ENCODE measurements at regions not wholly inside any gene's neighbourhood (a gene's known extent, or its start where the extent isn't known, plus 50 kb on each side); places are given as distances from the start of the nearest gene placed in this dataset.
"Not testable (repeated sequence)": the region's sequence is repeated elsewhere in the genome, so short reads cannot be mapped to it uniquely, and the experiment has no call there.

DNA sequence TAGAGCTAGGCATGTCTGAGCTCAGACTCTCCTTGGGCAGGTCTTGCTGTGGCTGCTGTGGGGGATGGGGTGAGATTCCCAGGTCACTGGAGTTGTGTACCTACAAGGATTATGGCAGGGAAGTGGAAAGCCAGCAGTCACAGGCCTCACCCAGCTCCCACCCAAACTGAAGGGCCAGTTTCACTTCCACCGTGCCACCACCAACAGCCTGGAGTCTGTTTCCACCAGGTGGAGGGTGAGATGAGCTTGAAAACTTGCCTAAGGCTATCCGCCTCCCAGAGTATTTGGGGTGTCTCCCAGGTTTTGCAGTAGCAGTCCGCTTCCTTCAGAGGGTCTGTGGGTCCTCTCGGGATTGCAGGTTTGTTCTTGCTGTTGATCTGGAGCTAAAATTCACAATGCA lies 327.7 kb downstream of the PTPRC start:
- in situ Hi-C loops (cut with MboI; ENCODE audit: low sequenced_read_pairs): no loop called here

DNA sequence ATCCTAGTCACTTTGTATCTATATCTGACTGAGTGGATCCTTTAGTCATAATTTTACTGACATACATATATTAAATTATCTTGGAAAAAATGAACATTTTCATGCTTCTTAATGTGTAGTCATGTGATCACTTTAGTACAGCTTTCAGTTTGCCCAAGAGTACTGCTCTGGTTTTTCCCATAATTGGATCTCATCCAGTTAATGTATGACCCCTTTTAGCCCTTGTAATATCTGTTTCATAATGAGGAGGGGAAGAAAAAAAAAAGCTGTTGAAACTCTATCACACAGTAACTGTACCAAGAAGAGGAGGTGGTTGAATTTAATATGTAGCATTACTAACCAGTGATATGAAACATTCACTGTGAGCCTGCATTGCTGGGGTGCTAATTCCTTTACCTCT lies 328.7 kb downstream of the PTPRC start:
- in situ Hi-C loops (cut with MboI; ENCODE audit: low sequenced_read_pairs): no loop called here

DNA sequence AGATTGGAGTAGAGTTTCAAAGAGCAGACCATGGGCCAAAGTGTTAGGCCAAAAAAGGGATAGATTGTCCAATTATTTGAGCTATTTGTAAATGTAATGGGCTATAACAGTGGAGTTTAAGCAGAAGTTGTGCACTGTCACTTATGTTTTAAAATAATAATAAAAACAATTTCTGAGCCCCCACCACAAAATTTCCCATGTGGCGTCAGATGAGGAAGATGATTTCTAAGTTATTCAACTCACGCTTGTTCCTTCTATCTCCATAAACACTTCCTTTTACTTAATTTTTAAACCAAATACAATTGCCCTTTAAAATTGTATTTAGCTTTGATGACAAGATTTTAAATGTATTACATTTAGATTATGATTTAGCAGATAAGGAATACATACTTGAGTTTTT lies 330.0 kb downstream of the PTPRC start:
- in situ Hi-C loops (cut with MboI; ENCODE audit: low sequenced_read_pairs): no loop called here

DNA sequence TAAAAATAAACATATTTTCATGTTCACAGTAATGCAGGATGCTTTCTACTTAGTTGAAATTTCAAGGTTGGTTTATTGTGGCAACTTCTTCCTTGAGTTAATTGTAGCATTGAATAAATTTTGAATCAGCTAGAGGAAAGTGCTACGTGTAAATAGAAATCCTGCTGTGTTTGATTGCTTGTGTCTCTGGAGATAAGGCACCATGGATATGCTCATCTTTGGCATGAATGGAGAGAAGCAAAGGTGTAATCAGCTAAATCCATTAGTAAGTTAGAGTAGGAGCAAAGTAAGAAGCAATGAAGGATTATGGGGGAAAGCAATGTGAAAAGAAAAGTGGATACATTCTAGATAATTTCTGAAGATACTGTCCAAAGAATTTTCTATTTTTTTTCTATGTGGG lies 331.1 kb downstream of the PTPRC start:
- in situ Hi-C loops (cut with MboI; ENCODE audit: low sequenced_read_pairs): no loop called here

DNA sequence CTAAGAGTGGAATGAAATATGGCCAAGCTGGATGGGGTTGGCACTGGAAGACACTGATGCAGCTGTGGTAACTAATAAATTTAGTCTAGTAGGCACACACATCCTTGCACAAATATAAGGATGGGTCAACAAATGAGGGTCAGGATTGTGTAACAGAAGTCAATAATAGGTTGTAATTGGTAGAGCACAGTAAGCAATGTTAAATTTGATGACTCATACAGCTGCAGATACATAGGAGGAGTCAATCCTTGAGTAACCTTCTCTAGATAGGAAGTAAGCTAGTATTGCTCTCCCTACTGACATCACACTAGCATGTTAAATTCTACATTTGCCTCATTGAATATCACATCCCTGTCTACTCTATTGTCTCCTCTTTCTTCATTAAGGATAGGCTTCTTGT lies 332.1 kb downstream of the PTPRC start:
- in situ Hi-C loops (cut with MboI; ENCODE audit: low sequenced_read_pairs): no loop called here

DNA sequence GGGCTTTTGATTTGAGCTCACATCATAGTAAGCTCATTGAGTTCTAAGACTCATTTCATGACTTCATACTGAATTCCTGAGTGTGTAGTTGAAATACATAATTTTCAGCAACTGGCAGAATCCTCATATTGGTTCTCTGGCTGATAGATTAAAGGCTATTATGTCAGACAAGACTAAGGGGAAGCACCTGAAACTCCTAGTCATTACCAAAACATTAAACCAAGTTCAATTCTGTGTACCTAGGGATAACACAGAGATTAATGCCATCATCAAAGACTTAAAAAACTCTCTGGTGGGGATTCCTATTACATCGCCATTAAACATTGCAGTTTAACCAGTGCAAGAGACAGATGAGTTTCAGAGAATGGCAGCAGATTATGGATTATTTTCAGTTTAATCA lies 339.1 kb downstream of the PTPRC start:
- in situ Hi-C loops (cut with MboI; ENCODE audit: low sequenced_read_pairs): no loop called here

DNA sequence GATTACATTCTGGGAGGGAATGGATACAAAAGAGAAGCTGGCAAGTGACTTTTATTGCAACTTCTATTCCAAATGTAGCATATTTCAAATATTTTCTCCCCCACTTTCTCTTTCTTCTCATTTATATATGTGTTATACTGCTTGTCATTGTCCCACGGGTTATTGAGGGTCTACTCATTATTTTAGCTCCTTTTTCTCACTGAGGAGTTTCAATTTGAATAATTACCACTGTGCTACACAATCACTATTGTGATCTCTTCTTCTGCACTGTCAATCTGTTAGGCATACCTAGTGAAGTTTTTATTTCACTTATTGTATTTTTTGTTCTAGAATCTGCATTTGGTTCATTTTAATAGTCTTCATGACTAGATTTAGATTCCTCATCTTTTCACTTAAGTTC lies 339.7 kb downstream of the PTPRC start:
- in situ Hi-C loops (cut with MboI; ENCODE audit: low sequenced_read_pairs): no loop called here

DNA sequence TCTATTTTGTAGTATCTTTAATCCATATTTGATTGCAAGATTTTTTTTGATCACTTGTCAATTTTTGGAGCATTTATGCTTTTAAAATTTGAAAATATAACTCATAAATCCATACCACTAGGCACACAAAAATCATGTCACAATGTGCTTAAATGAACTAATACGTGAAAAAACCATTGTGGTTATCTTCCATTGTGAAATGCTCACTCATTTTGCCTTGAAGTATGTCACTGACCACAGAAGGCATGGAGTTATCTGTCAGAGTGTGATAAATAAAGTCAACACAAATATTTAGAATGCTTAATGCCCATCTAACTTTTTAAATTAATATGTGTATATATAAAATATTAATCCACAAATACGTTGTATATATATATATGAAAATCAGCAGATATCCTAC lies 347.2 kb downstream of the PTPRC start:
- in situ Hi-C loops (cut with MboI; ENCODE audit: low sequenced_read_pairs): no loop called here

DNA sequence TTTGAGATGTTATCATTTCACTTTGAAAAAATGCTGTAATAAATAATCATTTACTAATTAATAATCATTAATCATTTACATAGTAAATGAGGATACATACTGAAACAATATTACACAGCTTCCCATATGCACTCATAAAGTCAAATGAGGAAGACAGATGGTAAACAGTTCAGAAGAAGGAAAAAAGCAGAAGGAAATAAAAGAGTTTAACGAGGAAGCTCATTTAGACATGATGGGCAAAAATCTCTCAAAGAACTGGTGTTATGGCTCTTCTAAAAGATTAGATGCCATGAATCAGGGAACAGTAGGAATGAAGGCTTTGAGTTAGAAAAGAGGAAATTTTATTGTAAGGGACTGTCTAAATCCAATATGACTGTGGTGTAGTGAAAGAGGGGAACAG lies 347.6 kb downstream of the PTPRC start:
- in situ Hi-C loops (cut with MboI; ENCODE audit: low sequenced_read_pairs): no loop called here

DNA sequence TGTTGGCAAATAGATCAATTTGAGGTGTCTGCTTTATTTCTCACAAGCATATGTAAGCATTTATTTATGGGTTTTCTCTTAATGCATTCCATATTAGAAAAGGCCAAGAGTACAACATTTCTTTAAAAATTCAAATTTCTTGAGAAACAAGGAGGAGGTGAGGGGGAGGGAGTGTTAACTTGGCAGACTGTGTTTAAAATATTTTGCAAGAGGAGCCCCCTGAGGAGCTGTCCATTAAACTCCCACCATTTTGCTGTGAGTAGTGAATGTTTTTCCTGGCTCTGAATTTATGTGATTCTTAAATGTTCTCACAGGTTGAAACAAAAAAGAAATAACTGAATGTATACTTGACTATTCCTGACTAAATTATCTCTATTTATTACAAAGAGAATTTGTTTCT lies 363.8 kb downstream of the PTPRC start:
- in situ Hi-C loops (cut with MboI; ENCODE audit: low sequenced_read_pairs): no loop called here

DNA sequence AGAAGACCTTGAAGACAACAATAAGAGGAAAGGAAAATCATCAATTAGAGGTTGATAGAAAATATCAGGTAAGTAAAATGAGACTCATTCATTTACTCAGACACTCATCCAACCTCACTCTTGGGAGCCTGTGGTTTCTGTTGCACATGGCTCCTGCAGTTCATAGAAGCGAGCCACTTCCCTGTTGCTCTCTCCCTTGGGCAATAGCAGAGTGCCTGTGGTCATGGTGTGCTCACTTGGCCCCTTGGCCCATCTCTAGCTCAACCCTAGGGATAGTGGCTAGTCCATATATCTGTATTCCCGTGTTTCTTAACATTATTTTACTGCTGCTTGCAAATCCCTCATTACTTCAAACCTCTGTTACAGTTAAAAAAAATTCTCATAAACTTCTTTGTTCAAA lies 368.6 kb downstream of the PTPRC start:
- in situ Hi-C loops (cut with MboI; ENCODE audit: low sequenced_read_pairs): no loop called here

DNA sequence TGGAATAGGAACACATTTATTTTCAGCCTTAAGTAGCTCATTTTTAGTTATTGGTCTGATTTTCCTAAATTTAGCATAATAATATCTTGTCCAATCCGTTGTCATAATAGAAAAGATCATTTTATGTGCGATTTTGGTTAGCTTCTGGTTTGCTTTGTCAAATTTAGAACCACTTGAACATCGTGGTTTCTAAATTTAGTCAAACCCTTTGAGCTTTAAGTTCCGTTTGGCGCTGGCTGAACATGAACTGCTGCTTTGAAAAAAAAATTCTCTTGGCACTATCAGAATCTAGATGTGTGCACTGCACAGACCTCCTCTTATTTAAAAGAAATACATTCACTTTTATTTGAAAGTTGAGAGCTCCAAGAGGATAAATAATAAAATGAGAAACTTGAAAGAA lies 370.6 kb downstream of the PTPRC start:
- in situ Hi-C loops (cut with MboI; ENCODE audit: low sequenced_read_pairs): no loop called here

DNA sequence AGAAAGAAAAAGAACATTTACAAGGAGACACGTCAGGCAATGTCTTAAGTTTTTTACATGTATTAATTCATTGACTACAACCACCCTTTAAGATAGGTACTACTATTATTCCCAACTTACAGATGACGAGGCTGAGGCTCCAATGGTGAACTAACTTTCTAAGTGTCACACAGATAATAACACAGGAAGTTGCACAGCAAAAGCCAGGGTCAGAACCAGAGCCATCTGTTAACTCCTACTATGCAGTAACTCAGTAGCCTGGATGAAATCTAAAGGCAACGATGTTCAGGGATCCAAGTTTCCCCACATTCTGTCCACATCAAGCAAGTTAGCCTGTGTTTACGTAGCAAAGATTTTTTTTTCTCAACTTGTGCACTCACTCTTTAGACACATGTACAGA lies 371.7 kb downstream of the PTPRC start:
- in situ Hi-C loops (cut with MboI; ENCODE audit: low sequenced_read_pairs): loop anchor here (10.0 kb wide), 1 partner anchor 76 kb away; no protein-coding TSS in a partner anchor

DNA sequence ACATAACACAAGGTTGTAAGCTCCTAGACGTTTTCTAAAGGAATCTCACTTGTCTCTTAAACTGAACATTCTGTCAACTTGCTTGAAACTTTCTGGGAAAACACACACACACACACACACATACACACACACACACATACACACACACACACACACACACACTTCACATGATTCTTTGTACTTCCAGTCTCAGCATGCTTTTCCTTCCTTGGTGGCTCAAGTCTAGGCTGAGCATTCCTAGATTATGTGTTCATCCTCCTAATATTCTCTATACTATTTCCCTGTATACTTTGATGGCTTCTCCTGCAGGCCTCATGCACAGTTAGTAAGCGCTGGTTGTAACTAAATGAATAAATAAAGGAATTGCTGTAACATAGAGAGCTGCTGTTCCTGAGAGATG lies 372.1 kb downstream of the PTPRC start:
- in situ Hi-C loops (cut with MboI; ENCODE audit: low sequenced_read_pairs): loop anchor here (10.0 kb wide), 1 partner anchor 76 kb away; no protein-coding TSS in a partner anchor

DNA sequence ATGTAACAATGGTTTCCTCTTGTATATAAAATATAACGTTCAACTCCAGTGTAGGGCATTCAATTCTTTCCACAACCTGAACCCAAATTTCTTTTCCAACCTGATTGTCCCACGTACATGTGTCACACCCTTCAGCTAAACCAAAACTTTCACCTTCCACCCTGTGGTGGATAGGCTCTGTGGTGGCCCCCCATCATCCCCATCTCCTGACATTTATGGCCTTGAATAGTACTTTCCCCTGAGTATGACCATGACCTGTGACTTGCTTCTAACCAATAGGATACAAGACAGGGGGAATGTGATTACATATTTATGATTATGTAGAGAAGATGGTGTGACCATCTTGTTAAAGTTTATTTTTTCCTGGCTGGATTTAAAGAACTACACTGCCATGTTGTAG lies 377.0 kb downstream of the PTPRC start:
- in situ Hi-C loops (cut with MboI; ENCODE audit: low sequenced_read_pairs): loop anchor here (10.0 kb wide), 1 partner anchor 81 kb away; no protein-coding TSS in a partner anchor

DNA sequence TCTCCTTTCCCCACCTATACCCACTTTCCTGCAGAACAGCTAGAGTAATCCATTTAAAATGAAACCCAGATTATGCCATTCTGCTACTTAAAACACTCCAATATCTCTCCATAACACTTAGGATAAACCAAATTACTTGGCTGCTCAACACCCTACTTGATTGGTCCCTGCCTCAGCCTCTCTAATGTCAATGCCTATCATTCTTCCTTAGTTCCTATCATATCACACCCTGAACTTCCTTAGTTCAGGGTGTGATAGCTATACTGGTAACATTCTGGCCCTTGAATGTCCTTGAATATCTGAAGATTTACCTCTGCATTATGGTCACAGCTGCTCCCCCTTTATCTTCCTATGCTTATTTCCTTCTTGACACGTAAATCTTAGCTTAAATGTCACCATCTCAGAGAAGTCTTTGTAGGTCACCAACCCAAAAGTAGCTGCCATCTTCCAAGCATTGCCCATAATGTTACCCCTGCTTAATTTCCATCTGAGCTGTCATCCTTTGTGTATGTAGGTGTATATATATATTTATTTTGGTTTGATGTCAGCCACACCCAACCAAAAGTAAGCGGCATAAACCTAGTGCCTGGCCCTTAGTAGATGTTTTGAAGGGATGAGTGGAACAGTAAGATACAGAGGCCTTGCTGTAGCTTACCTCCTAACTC lies 379.8 kb downstream of the PTPRC start:
- in situ Hi-C loops (cut with MboI; ENCODE audit: low sequenced_read_pairs): loop anchor here (10.0 kb wide), 1 partner anchor 84 kb away; no protein-coding TSS in a partner anchor

DNA sequence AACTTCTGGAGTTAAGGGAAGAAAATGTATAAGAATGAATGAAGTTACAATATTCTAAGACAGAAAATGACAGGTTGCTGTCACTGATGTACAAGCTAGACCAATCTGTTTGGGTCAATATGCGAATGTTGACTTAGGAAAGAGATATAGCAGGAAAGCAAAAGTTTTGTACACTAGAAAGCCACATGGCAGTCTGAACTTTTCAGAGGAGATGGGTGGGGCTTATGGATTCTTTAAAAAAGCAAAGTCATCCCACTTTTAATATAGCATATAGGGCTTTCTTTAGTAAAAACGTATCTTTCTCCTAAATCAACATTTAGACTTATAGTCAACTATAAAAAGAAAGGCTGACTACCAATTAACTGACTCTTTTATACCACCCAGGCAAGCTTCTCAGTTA lies 381.2 kb downstream of the PTPRC start:
- in situ Hi-C loops (cut with MboI; ENCODE audit: low sequenced_read_pairs): no loop called here

DNA sequence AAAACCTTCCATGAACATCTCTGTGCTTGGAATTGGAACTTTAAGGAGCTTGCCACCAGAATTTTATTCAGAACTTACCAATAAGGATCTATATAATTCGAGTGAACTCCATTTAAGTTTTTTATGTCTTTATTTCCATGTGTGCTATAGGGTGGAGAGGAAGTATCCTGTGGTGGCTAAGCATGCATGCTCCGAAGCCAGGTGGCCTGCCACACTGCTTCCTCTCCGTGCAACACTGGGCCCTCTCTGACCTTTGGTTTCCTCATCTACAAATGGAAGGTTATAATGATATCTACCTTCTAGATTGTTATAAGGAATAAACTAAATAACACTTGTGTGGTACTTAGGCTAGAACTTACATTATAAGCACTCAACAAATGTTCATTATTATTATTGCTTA lies 382.1 kb downstream of the PTPRC start:
- in situ Hi-C loops (cut with MboI; ENCODE audit: low sequenced_read_pairs): no loop called here

DNA sequence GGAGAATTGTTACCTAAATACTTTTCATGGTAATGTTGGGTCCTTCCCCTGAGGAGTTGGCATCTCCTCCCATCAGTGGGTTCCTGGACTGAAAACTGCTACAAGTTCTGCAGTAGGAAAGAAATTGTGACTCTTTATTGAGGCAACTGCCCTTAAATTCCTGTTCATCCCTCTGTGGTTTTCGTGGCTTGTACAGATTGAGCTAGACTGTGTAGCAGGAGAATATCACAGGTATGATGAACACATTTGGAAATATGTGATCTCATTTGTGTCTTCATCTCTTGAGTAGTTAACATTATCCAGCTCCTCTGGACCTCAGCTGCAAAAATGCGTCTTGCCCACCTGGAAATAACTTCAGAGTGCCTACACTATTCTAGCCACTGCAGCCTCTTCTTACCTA lies 390.6 kb downstream of the PTPRC start:
- in situ Hi-C loops (cut with MboI; ENCODE audit: low sequenced_read_pairs): no loop called here

DNA sequence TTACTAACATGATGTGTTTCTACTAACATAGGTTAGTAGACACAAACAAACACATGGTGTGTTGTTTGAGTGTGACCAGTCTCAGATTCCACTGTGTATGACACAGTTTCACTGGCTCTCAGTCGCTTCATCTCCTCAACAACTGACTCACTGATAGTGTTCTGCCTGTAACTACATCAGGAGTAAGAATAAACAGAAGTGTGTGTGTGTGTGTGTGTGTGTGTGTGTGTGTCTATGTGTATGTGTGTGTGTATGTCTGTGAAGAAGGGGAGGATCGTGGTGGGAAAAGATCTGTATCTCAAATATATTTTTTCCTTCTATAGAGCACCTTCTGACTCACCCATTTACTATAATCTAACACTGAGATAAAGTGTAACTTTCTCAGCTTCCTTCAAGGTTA lies 391.0 kb downstream of the PTPRC start:
- in situ Hi-C loops (cut with MboI; ENCODE audit: low sequenced_read_pairs): no loop called here

DNA sequence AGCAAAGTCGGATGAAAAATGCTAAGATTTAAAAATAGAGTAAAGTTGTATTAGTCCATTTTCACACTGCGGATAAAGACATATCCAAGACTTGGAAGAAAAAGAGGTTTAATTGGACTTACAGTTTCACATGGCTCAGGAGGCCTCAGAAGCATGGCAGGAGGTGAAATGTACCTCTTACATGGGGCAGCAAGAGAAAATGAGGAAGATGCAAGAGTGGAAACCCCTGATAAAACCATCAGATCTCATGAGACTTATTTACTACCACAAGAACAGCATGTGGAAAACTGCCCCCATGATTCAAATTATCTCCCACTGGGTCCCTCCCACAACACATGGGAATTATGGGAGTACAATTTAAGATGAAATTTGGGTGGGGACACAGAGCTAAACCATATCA lies 391.7 kb downstream of the PTPRC start:
- in situ Hi-C loops (cut with MboI; ENCODE audit: low sequenced_read_pairs): not testable (repeated sequence)

DNA sequence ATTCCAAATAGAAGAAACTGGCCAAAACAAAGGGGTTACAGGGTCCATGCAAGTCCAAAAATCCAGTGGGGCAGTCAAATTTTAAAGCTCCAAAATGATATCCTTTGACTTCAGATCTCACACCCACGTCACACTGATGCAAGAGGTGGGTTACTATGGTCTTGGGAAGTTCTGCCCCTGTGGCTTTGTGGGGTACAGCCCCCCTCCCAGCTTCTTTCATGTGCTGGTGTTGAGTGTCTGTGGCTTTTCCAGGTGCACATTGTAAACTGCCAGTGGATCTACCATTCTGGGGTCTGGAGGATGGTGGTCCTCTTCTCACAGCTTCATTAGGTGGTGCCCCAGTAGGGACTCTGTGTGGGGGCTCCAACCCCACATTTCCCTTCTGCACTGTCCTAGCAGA lies 392.3 kb downstream of the PTPRC start:
- in situ Hi-C loops (cut with MboI; ENCODE audit: low sequenced_read_pairs): not testable (repeated sequence)

DNA sequence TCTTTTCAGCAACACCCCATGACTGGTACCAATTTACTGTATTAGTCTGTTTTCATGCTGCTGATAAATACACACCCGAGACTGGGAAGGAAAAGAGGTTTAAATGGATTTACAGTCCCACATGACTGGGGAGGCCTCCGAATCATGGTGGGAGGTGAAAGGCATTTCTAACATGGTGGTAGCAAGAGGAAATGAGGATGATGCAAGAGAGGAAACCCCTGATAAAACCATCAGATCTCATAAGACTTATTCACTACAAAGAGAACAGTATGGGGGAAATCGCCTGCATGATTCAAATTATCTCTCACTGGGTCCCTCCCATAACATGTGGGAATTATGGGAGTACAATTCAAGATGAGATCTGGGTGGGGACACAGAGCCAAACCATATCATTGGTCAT lies 393.6 kb downstream of the PTPRC start:
- in situ Hi-C loops (cut with MboI; ENCODE audit: low sequenced_read_pairs): not testable (repeated sequence)
